Right atrium auricular region (tissue), 2 donors: ENCODE measurements at regions not wholly inside any gene's neighbourhood (a gene's known extent, or its start where the extent isn't known, plus 50 kb on each side); places are given as distances from the start of the nearest gene placed in this dataset.
"Not testable (repeated sequence)": the region's sequence is repeated elsewhere in the genome, so short reads cannot be mapped to it uniquely, and the experiment has no call there.

Experiments
- DNase-seq: peaks from one replicate; pipeline ENCODE4 v3.0.0-alpha.2; 2019; ENCODE audit warnings: low spot score
- H3K27ac ChIP-seq, 2 donors: fragments of 200-600 bp; sonication (generic); 1 replicate in 1 of 2; 2 replicates in 1 of 2; pipeline ENCODE4 v1.5.1; 2016 to 2019
- H3K27me3 ChIP-seq, 2 donors: fragments of 200-600 bp; sonication (generic); one replicate each; pipeline versions ENCODE4 v1.5.1 to v1.6.0; 2017 to 2019
- H3K36me3 ChIP-seq: fragments of 200-600 bp; sonication (generic); one replicate; pipeline ENCODE4 v1.5.1; 2016
- H3K4me1 ChIP-seq, 2 donors: fragments of 200-600 bp; sonication (generic); one replicate each; pipeline versions ENCODE4 v1.5.1 to v1.6.0; 2017 to 2019
- H3K4me3 ChIP-seq, 2 donors: fragments of 200-600 bp; sonication (generic); 1 replicate in 1 of 2; 2 replicates in 1 of 2; pipeline ENCODE4 v1.5.1; 2017 to 2019; ENCODE audit warnings: mild to moderate bottlenecking in 1 of 2, moderate library complexity in 1 of 2
- H3K9me3 ChIP-seq, 2 donors: fragments of 200-600 bp; sonication (generic); one replicate each; pipeline ENCODE4 v1.5.1; 2019
- CTCF ChIP-seq, 2 donors: fragments of 200-600 bp; sonication (generic); IDR thresholded peaks; one replicate each; pipeline ENCODE4 v1.5.1; 2019; ENCODE audit warnings: antibody characterized with exemption in 2 of 2

DNA sequence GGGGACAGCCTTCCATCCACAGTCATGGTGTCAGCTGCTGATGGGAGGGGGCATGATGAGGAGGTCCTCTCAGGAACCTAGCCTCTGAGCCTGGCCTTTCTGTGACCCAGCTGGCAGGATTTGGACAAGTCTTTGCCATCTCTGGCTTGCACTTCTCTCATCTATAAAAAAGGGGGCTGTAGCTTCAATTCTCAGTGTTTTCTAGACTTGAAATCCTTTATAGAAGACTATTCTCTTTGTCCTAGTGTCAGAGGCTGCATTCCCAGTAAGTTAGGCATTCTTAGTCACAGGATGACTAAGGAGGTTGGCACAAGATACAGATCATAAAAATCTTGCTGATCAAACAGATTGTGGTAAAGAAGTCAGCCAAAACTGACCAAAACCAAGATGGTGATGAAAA is 958.5 kb downstream of the CNTNAP5 start:
- Histone ChIP-seq H3K27me3 (no peaks in the 10 kb centered on the region), H3K36me3 (no peaks in the 10 kb centered on the region), H3K4me3 (no peak overlapping the region), H3K27ac (no peak overlapping the region), H3K9me3 (no peaks in the 10 kb centered on the region), H3K4me1 (no peaks in the 10 kb centered on the region)
- no peak for TF ChIP-seq CTCF (IDR thresholded peaks at IDR 0.05)
- DNase-seq, result no peak

GRCh38 chr2:124985270-124985669 is 960.2 kb downstream of the CNTNAP5 start:
- Histone ChIP-seq H3K4me1 (no peaks in the 10 kb centered on the region), H3K27ac (no peak overlapping the region), H3K9me3 (no peaks in the 10 kb centered on the region), H3K27me3 (no peaks in the 10 kb centered on the region), H3K36me3 (no peaks in the 10 kb centered on the region), H3K4me3 (no peak overlapping the region)
- DNase-seq, result no peak
- TF ChIP-seq CTCF (IDR thresholded peaks at IDR 0.05), result no peak

DNA sequence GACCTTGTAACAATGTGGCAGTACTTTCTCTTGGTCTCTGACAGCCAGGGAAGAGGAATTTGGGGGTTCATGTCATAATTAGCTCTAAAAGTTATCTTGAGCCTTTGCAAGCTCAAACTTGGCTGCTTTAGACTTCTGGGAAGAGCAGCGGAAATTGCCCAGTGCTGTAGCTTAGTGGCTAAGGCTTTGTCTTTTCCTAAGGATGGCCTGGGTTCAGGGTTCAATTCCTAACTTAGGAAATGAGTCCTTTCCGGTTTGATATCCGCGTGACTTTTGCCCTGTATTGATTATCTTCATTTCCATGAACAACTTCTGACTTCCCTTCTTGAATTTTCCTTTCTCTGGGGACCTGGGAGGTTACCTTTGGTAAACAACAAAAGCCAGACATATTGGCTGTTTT is 961.0 kb downstream of the CNTNAP5 start:
- TF ChIP-seq CTCF (IDR thresholded peaks at IDR 0.05), result no peak
- Histone ChIP-seq H3K4me3 (no peak overlapping the region), H3K9me3 (no peaks in the 10 kb centered on the region), H3K27ac (no peak overlapping the region), H3K27me3 (no peaks in the 10 kb centered on the region), H3K36me3 (no peaks in the 10 kb centered on the region), H3K4me1 (no peaks in the 10 kb centered on the region)
- no peak for DNase-seq

GRCh38 chr2:124986870-124987269 is 961.8 kb downstream of the CNTNAP5 start:
- H3K9me3 ChIP-seq, H3K27me3 ChIP-seq, H3K4me1 ChIP-seq, DNase-seq, H3K27ac ChIP-seq, H3K36me3 ChIP-seq, H3K4me3 ChIP-seq: not testable (repeated sequence)

- H3K27ac ChIP-seq, DNase-seq, H3K4me1 ChIP-seq, H3K9me3 ChIP-seq, H3K36me3 ChIP-seq, H3K27me3 ChIP-seq, H3K4me3 ChIP-seq: not testable (repeated sequence)
Observed at GRCh38 chr2:124987436-124987835, 962.3 kb downstream of the CNTNAP5 start.

DNA sequence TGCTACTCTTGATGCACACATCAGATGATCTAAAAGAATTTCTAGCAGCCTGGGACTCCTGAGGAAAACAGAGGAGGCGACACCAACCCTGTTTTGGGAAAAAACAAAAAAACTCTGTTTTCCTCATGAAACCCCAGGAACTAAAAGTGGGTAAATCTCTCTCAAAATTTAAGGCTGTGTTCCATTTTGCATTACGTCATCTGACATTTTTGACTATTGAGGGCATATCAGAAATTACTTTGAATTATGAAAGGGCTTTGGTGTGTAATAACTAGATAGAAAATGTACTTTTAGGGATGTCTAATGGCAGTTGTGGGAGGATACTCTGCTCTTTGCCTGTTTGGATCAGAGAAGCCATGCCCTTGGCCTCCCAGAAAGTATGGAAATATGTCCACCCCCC is 963.0 kb downstream of the CNTNAP5 start:
- no peak for DNase-seq
- Histone ChIP-seq H3K27ac (no peak overlapping the region), H3K27me3 (no peaks in the 10 kb centered on the region), H3K9me3 (no peaks in the 10 kb centered on the region), H3K4me1 (no peaks in the 10 kb centered on the region), H3K4me3 (no peak overlapping the region), H3K36me3 (no peaks in the 10 kb centered on the region)
- TF ChIP-seq CTCF (IDR thresholded peaks at IDR 0.05), result no peak

- no peak for DNase-seq
- no peaks in the 10 kb centered on the region for H3K9me3 ChIP-seq
Observed at GRCh38 chr2:124988794-124989193, 963.7 kb downstream of the CNTNAP5 start.

More at GRCh38 chr2:124988794-124989193, 963.7 kb downstream of the CNTNAP5 start:
- H3K36me3 ChIP-seq, result no peaks in the 10 kb centered on the region
- H3K4me3 ChIP-seq, result no peak overlapping the region
- H3K27ac ChIP-seq, result no peak overlapping the region
- no peaks in the 10 kb centered on the region for H3K27me3 ChIP-seq
- H3K4me1 ChIP-seq, result no peaks in the 10 kb centered on the region
- no peak for TF ChIP-seq CTCF (IDR thresholded peaks at IDR 0.05)
